HG02973 (cell line): ENCODE measurements at regions not wholly inside any gene's neighbourhood (a gene's known extent, or its start where the extent isn't known, plus 50 kb on each side); places are given as distances from the start of the nearest gene placed in this dataset.

Source experiments
- ATAC-seq: cut with Tn5 transposase; IDR thresholded peaks from one replicate; pipeline ENCODE4 v1.9.1; 2021; ENCODE audit warnings: moderate library complexity; ENCODE audit not compliant: unreplicated experiment

- ATAC-seq = no peak
Measured at GRCh38 chr6:40011844-40012243, 77.6 kb upstream of the MOCS1 start.

- no peak for ATAC-seq
Measured at GRCh38 chr6:40000964-40001515, 66.8 kb upstream of the MOCS1 start.

- no peak for ATAC-seq
Measured at GRCh38 chr6:39999006-39999867, 65.0 kb upstream of the MOCS1 start.

GRCh38 chr6:39998126-39998525 is 63.9 kb upstream of the MOCS1 start:
- ATAC-seq = no peak

- no peak for ATAC-seq
Measured at GRCh38 chr6:39997101-39997635, 62.9 kb upstream of the MOCS1 start.

DNA sequence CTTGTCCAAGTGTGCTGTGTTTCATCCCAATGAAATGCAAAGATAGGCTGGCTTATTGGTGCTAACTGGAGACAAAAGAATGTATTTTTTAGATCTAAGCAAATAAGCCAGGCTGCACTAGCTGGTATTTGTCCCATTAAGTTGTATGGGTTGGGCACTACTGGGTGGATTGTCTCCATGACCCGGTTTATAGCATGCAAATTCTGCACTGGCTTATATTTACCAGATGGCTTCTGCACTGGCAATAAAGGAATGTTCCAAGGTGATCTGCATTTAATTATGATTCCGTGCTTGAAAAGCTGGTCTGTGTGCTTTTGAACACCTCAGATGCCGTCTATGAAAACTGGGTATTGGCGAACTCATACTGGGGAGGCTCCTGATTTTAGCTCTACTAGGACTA is 61.4 kb upstream of the MOCS1 start:
- no peak for ATAC-seq

GRCh38 chr6:39992861-39993622 is 58.8 kb upstream of the MOCS1 start:
- ATAC-seq = no peak
